Esophagus muscularis mucosa (tissue), 3 donors: ENCODE measurements at regions not wholly inside any gene's neighbourhood (a gene's known extent, or its start where the extent isn't known, plus 50 kb on each side); places are given as distances from the start of the nearest gene placed in this dataset.

Experiments used
- CTCF ChIP-seq, 3 experiments: fragments of 200-600 bp in 2 of 3; fragments of 450-650 bp in 1 of 3; sonication (generic) in 2 of 3; IDR thresholded peaks; one replicate each; pipeline ENCODE4 v1.5.1; 2017 to 2019; ENCODE audit warnings: antibody characterized with exemption in 3 of 3, mild to moderate bottlenecking in 2 of 3, moderate library complexity in 1 of 3
- POLR2A ChIP-seq: fragments of 450-650 bp; IDR thresholded peaks from one replicate; pipeline ENCODE4 v1.6.1; 2017; ENCODE audit warnings: antibody characterized with exemption, moderate library complexity, mild to moderate bottlenecking, low read depth
- POLR2AphosphoS5 ChIP-seq, 2 donors: sonication (generic); formaldehyde crosslinking; IDR thresholded peaks; one replicate each; pipeline ENCODE4 v1.6.1; 2017; ENCODE audit warnings: antibody characterized with exemption in 2 of 2

GRCh38 chr2:126299469-126299976 lies 356.4 kb upstream of the GYPC start:
- TF ChIP-seq CTCF (IDR thresholded peaks at IDR 0.05): no peak
- no peak for TF ChIP-seq POLR2AphosphoS5 (IDR thresholded peaks at IDR 0.05)
- TF ChIP-seq POLR2A: no peak
